ENCODE measurements at regions not wholly inside any gene's neighbourhood (a gene's known extent, or its start where the extent isn't known, plus 50 kb on each side); places are given as distances from the start of the nearest gene placed in this dataset.

DNA sequence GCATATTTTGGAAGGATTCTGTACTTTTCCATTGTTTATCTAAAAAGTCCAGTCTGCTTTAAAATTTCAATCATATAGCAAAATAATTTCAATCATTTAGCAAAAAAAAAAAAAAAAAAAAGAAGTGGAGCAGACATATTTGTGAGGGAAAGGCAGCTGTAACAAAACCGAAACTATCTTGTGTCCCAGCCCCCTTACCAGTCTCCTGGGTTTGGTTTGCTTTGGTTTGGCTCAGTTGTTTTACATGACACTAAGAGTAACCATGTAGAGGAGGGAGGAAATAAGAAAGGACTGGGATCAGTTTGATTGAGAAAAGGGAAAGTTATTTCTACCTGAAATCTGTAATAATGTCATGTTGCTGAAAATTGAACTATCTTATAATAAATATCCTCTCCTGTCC is 158.8 kb upstream of the GADL1 start:
- no peaks in the 10 kb centered on the region for H3K9me3 ChIP-seq (ENCODE audit: control insufficient read depth in 1 of 2, low read length in 2 of 2)
- H3K27ac ChIP-seq (ENCODE audit: low read length), result no peak overlapping the region
- no peaks in the 10 kb centered on the region for H3K27me3 ChIP-seq (ENCODE audit: low read depth, low read length)
- no peak overlapping the region for H3K4me3 ChIP-seq (ENCODE audit: low read depth in 1 of 2, low read length in 2 of 2)
- no peaks in the 10 kb centered on the region for H3K36me3 ChIP-seq (ENCODE audit: control insufficient read depth in 1 of 2, insufficient read depth in 2 of 2, low read length in 2 of 2)
- H3K4me1 ChIP-seq (ENCODE audit: control insufficient read depth in 1 of 2, insufficient read depth in 2 of 2, low read length in 2 of 2), result no peaks in the 10 kb centered on the region

DNA sequence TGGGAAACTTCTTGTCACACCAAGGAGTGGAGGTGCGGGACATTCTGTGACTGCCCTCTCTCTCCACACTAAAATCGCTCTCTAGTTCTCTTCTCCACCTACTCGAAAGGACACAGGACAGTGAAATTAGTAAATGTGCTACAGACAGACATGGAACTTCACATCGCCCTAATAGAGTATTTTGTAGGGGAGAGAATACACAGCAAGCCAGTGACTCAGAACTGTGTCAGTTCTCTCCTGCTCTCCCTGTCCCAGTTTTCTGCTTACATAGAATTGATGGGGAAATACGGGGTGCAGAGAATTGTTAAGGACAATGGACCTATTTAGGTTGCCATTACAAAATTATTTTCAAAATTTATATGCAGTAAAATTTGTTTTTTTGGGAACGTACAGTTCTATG is 159.6 kb upstream of the GADL1 start:
- no peaks in the 10 kb centered on the region for H3K9me3 ChIP-seq (ENCODE audit: control insufficient read depth in 1 of 2, low read length in 2 of 2)
- H3K27me3 ChIP-seq (ENCODE audit: low read depth, low read length), result no peaks in the 10 kb centered on the region
- H3K27ac ChIP-seq (ENCODE audit: low read length), result no peak overlapping the region
- H3K36me3 ChIP-seq (ENCODE audit: control insufficient read depth in 1 of 2, insufficient read depth in 2 of 2, low read length in 2 of 2), result no peaks in the 10 kb centered on the region
- no peak overlapping the region for H3K4me3 ChIP-seq (ENCODE audit: low read depth in 1 of 2, low read length in 2 of 2)
- no peaks in the 10 kb centered on the region for H3K4me1 ChIP-seq (ENCODE audit: control insufficient read depth in 1 of 2, insufficient read depth in 2 of 2, low read length in 2 of 2)

DNA sequence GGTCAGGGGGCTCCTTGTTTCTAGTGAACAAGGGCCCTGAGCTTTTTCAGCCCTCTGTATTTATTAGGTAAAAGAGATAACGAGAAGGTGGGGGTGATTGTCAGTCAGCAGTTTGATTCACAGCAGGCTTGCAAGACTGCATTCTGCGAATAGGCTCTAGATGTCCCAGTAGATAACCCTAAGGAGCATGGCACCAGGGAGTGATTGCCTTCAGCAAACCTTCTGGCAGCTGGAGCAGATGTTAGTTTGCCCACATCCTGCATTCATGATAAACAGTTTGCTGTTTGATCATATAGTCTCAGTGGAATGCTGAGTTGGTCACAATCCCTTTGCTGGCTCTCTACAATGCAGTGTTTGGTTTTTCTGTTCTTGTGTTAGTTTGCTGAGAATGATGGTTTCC is 161.3 kb upstream of the GADL1 start:
- H3K27me3 ChIP-seq (ENCODE audit: low read depth, low read length), result no peaks in the 10 kb centered on the region

DNA sequence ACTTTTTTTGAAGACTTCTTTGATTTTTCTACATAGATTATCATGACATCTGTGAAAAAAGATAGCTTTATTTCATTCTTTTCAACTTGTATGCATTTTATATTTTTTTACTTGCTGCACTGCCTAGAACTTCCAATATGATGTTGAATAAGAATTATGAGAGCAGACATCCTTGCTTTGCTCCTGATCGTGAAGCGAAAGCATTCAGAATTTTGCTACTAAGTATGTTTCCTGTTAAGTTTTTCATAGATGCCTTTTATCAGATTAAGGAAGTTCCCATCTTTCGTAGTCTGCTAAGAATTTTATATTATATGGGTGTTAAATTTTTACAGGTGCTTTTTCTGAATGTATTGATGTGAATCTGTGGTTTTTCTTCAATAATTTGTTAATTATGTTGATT is 163.4 kb upstream of the GADL1 start:
- Histone ChIP-seq H3K4me3 (ENCODE audit: low read depth in 1 of 2, low read length in 2 of 2) (no peak overlapping the region), H3K27me3 (ENCODE audit: low read depth, low read length) (no peaks in the 10 kb centered on the region), H3K9me3 (ENCODE audit: control insufficient read depth in 1 of 2, low read length in 2 of 2) (no peaks in the 10 kb centered on the region), H3K4me1 (ENCODE audit: control insufficient read depth in 1 of 2, insufficient read depth in 2 of 2, low read length in 2 of 2) (no peaks in the 10 kb centered on the region), H3K36me3 (ENCODE audit: control insufficient read depth in 1 of 2, insufficient read depth in 2 of 2, low read length in 2 of 2) (no peaks in the 10 kb centered on the region), H3K27ac (ENCODE audit: low read length) (no peak overlapping the region)

More for the DNA sequence above, 161.3 kb upstream of the GADL1 start:
- no peaks in the 10 kb centered on the region for H3K9me3 ChIP-seq (ENCODE audit: control insufficient read depth in 1 of 2, low read length in 2 of 2)
- H3K4me3 ChIP-seq (ENCODE audit: low read depth in 1 of 2, low read length in 2 of 2), result no peak overlapping the region
- H3K4me1 ChIP-seq (ENCODE audit: control insufficient read depth in 1 of 2, insufficient read depth in 2 of 2, low read length in 2 of 2), result no peaks in the 10 kb centered on the region
- no peaks in the 10 kb centered on the region for H3K36me3 ChIP-seq (ENCODE audit: control insufficient read depth in 1 of 2, insufficient read depth in 2 of 2, low read length in 2 of 2)
- no peak overlapping the region for H3K27ac ChIP-seq (ENCODE audit: low read length)

DNA sequence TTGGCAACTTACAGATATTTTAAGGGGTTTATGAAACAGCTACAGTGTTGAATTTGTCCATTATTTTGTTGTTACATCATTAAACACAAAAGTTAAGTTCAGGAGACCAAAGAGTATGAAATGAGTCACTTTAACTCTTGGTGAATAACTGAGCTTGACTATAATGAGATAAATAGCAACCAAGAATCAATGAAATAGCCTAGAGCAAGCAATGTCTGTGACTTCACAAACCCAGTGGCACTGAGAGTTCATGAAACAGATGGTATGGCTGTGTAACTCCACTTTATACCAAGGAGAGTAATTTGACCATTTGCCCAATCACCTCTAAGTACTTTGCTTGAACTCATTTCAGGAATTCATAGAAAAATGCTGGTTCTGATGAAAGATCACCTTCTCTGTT is 169.6 kb upstream of the GADL1 start:
- no peaks in the 10 kb centered on the region for H3K27me3 ChIP-seq (ENCODE audit: low read depth, low read length)
- no peaks in the 10 kb centered on the region for H3K36me3 ChIP-seq (ENCODE audit: control insufficient read depth in 1 of 2, insufficient read depth in 2 of 2, low read length in 2 of 2)

DNA sequence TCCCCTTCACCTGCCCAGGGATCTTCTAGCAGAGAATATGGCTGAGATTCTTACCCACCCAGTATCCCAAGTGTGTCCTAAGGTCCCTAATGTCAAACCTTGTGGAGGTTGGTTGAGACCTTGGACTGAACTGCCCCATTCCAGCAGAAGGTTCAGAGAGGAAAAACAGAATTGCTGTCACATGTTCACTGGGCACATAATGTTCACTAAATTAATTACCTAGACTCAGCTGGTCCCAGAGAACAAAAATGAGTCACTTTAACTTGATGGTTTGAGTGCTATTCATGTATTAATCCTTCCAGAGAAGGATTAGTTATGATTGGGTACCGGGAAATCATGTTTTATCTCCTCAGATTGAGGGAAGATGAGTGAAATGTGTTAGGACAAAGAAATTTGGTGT is 171.3 kb upstream of the GADL1 start:
- Histone ChIP-seq H3K4me1 (ENCODE audit: control insufficient read depth in 1 of 2, insufficient read depth in 2 of 2, low read length in 2 of 2) (no peaks in the 10 kb centered on the region), H3K27ac (ENCODE audit: low read length) (no peak overlapping the region)

More for the DNA sequence above, 169.6 kb upstream of the GADL1 start:
- Histone ChIP-seq H3K9me3 (ENCODE audit: control insufficient read depth in 1 of 2, low read length in 2 of 2) (no peaks in the 10 kb centered on the region), H3K4me3 (ENCODE audit: low read depth in 1 of 2, low read length in 2 of 2) (no peak overlapping the region), H3K4me1 (ENCODE audit: control insufficient read depth in 1 of 2, insufficient read depth in 2 of 2, low read length in 2 of 2) (no peaks in the 10 kb centered on the region), H3K27ac (ENCODE audit: low read length) (no peak overlapping the region)

DNA sequence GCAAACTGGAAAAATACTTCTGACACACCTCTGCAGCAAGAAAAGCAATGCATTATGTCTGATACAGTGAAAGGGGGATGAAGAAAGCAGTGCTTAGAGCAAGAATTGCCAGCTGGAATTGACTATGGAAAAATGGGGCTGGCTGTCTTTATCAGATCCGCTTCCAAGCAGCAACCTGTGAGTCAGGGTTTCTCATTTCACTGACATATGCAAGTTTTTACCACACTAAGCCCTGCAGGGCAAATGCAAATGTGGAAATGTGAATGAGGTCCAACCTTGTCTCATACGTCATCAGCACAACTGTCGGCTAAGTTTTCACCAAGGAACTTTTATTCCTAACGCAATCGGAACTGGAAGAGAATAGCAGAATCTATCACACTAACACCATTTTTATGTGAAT is 172.5 kb upstream of the GADL1 start:
- no peak overlapping the region for H3K27ac ChIP-seq (ENCODE audit: low read length)
- H3K27me3 ChIP-seq (ENCODE audit: low read depth, low read length), result no peaks in the 10 kb centered on the region
- H3K4me1 ChIP-seq (ENCODE audit: control insufficient read depth in 1 of 2, insufficient read depth in 2 of 2, low read length in 2 of 2), result no peaks in the 10 kb centered on the region
- no peak overlapping the region for H3K4me3 ChIP-seq (ENCODE audit: low read depth in 1 of 2, low read length in 2 of 2)
- H3K9me3 ChIP-seq (ENCODE audit: control insufficient read depth in 1 of 2, low read length in 2 of 2), result no peaks in the 10 kb centered on the region
- H3K36me3 ChIP-seq (ENCODE audit: control insufficient read depth in 1 of 2, insufficient read depth in 2 of 2, low read length in 2 of 2), result no peaks in the 10 kb centered on the region

More for the DNA sequence above, 171.3 kb upstream of the GADL1 start:
- no peak overlapping the region for H3K4me3 ChIP-seq (ENCODE audit: low read depth in 1 of 2, low read length in 2 of 2)
- no peaks in the 10 kb centered on the region for H3K36me3 ChIP-seq (ENCODE audit: control insufficient read depth in 1 of 2, insufficient read depth in 2 of 2, low read length in 2 of 2)
- no peaks in the 10 kb centered on the region for H3K9me3 ChIP-seq (ENCODE audit: control insufficient read depth in 1 of 2, low read length in 2 of 2)
- H3K27me3 ChIP-seq (ENCODE audit: low read depth, low read length), result no peaks in the 10 kb centered on the region

DNA sequence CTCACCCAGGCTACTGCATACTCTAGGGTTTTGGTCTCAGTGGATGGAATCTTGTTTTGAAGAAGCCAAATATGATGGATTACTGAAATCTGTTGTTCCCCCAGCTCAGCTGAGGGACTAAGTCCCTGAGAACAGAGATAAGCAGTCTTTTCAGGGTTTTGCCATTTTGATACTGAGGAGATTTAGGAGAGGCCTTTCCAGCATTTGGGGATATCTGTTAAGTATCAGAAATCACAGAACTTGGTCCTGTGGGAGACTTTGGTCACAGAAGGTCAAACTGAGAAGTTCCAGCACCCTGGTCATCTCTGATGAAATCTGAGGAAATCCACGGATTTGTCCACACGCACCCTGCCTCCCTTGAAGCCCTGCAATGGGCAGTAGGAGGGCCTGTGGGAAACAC is 181.0 kb upstream of the GADL1 start:
- Histone ChIP-seq H3K27me3 (ENCODE audit: low read depth, low read length) (no peaks in the 10 kb centered on the region), H3K4me3 (ENCODE audit: low read depth in 1 of 2, low read length in 2 of 2) (no peak overlapping the region), H3K4me1 (ENCODE audit: control insufficient read depth in 1 of 2, insufficient read depth in 2 of 2, low read length in 2 of 2) (no peaks in the 10 kb centered on the region), H3K9me3 (ENCODE audit: control insufficient read depth in 1 of 2, low read length in 2 of 2) (no peaks in the 10 kb centered on the region), H3K36me3 (ENCODE audit: control insufficient read depth in 1 of 2, insufficient read depth in 2 of 2, low read length in 2 of 2) (no peaks in the 10 kb centered on the region), H3K27ac (ENCODE audit: low read length) (no peak overlapping the region)

DNA sequence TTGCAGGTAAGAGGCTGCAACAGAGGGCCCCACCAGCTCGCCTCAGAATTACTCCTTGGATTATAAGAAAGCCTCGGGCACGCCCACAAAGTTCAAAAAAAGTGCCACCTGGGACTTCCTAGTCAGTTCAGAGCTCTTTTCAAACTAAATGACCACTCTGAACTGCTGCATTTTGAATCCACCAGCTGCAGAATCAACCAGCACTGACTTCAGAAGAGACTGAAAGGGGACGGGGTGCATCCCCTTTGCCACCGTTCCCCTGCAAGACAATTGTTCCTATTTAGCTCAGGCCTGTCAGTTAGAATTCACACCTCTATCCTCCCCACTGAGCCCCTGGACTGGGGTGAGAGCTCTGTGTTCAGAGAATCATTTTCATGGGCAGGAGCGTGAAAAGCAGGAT is 181.4 kb upstream of the GADL1 start:
- Histone ChIP-seq H3K9me3 (ENCODE audit: control insufficient read depth in 1 of 2, low read length in 2 of 2) (no peaks in the 10 kb centered on the region), H3K36me3 (ENCODE audit: control insufficient read depth in 1 of 2, insufficient read depth in 2 of 2, low read length in 2 of 2) (no peaks in the 10 kb centered on the region), H3K4me3 (ENCODE audit: low read depth in 1 of 2, low read length in 2 of 2) (no peak overlapping the region), H3K27me3 (ENCODE audit: low read depth, low read length) (no peaks in the 10 kb centered on the region), H3K4me1 (ENCODE audit: control insufficient read depth in 1 of 2, insufficient read depth in 2 of 2, low read length in 2 of 2) (no peaks in the 10 kb centered on the region), H3K27ac (ENCODE audit: low read length) (no peak overlapping the region)

DNA sequence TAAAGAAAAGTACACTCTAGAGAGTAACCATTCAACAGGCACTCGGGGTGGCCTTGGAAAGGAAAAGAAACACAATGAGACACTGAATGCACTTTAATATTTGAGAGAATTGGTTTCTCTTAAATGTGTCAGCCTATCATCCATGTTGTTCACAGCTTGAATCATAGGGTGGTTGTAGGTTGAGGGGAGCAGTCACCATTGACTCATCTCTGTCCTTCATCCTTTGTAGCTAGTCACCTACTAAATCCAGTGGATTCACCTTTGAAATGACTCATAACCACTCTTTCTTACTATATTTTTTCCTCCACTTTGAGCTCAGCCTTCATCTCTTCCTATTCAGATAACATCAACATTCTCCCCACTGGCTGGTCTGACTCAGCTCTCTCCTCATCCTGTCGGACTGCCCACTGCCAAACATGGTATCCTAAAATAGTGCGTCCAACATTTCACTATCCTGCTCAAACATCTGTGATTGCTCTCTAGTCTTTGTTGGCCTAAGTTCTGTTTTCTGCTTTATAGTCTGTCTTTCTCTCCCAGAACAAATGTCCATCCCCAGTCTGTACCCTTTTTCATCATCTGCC is 182.7 kb upstream of the GADL1 start:
- H3K4me1 ChIP-seq (ENCODE audit: control insufficient read depth in 1 of 2, insufficient read depth in 2 of 2, low read length in 2 of 2), result no peaks in the 10 kb centered on the region
- no peaks in the 10 kb centered on the region for H3K36me3 ChIP-seq (ENCODE audit: control insufficient read depth in 1 of 2, insufficient read depth in 2 of 2, low read length in 2 of 2)

DNA sequence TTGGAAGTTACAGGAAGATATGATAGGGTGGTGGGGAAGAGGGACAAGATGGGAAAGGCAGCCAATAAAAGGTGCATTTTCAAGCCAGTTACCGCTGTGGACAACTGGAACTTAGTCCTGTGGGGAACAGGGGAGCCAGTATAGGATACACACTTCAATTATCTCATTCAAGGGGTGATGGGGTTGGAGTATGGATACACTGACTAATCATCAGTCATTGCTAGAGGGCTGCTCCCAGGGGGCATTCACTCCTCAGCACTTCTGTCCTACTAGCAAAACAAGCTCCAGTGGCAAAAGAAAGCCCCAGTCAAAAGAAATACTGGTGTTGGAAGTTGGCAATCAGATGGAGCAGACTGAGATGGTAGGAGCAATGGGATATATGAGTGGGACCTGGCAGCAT is 183.4 kb upstream of the GADL1 start:
- H3K27ac ChIP-seq (ENCODE audit: low read length), result no peak overlapping the region

More for the DNA sequence above, 182.7 kb upstream of the GADL1 start:
- Histone ChIP-seq H3K27me3 (ENCODE audit: low read depth, low read length) (no peaks in the 10 kb centered on the region), H3K27ac (ENCODE audit: low read length) (no peak overlapping the region), H3K4me3 (ENCODE audit: low read depth in 1 of 2, low read length in 2 of 2) (no peak overlapping the region), H3K9me3 (ENCODE audit: control insufficient read depth in 1 of 2, low read length in 2 of 2) (no peaks in the 10 kb centered on the region)

DNA sequence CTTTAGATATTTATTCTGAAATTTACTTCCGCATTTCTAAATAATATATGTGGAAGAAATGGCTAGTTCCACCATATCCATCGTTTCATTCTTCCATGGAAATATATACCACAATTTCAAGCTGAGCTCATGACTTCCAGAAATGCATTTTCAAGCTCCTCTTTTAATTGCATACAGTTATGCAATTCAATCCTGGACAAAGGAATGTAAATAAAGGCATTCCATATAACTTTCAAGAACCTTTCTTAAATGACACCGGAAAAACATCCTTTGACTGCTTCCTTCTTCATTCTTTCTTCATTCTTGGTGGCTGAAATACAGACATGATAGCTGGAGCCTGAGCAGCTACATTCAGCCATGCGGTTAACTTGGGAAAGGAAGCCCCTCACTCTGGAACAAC is 185.2 kb upstream of the GADL1 start:
- Histone ChIP-seq H3K4me3 (ENCODE audit: low read depth in 1 of 2, low read length in 2 of 2) (no peak overlapping the region), H3K36me3 (ENCODE audit: control insufficient read depth in 1 of 2, insufficient read depth in 2 of 2, low read length in 2 of 2) (no peaks in the 10 kb centered on the region), H3K27ac (ENCODE audit: low read length) (no peak overlapping the region), H3K27me3 (ENCODE audit: low read depth, low read length) (no peaks in the 10 kb centered on the region), H3K9me3 (ENCODE audit: control insufficient read depth in 1 of 2, low read length in 2 of 2) (no peaks in the 10 kb centered on the region), H3K4me1 (ENCODE audit: control insufficient read depth in 1 of 2, insufficient read depth in 2 of 2, low read length in 2 of 2) (no peaks in the 10 kb centered on the region)

More for the DNA sequence above, 183.4 kb upstream of the GADL1 start:
- Histone ChIP-seq H3K4me3 (ENCODE audit: low read depth in 1 of 2, low read length in 2 of 2) (no peak overlapping the region), H3K27me3 (ENCODE audit: low read depth, low read length) (no peaks in the 10 kb centered on the region), H3K4me1 (ENCODE audit: control insufficient read depth in 1 of 2, insufficient read depth in 2 of 2, low read length in 2 of 2) (no peaks in the 10 kb centered on the region), H3K9me3 (ENCODE audit: control insufficient read depth in 1 of 2, low read length in 2 of 2) (no peaks in the 10 kb centered on the region), H3K36me3 (ENCODE audit: control insufficient read depth in 1 of 2, insufficient read depth in 2 of 2, low read length in 2 of 2) (no peaks in the 10 kb centered on the region)

Measured in muscle layer of duodenum (tissue), 2 donors.